Keratinocyte (primary cell): ENCODE measurements at regions not wholly inside any gene's neighbourhood (a gene's known extent, or its start where the extent isn't known, plus 50 kb on each side); places are given as distances from the start of the nearest gene placed in this dataset.

ENCODE experiments used
- CTCF ChIP-seq, 3 experiments: IDR thresholded peaks in 1 of 3; conservative IDR thresholded peaks in 1 of 3; optimal IDR thresholded peaks in 1 of 3; 2 replicates in 2 of 3; 3 replicates in 1 of 3; pipeline versions ENCODE3 to v1.5.1; 2011; ENCODE audit warnings: low read length in 3 of 3, mild to moderate bottlenecking in 3 of 3, moderate library complexity in 2 of 3, control low read depth in 1 of 3, inconsistent platforms in 1 of 3; ENCODE audit not compliant: insufficient read depth in 2 of 3; ENCODE audit errors: extremely low read depth in 1 of 3
- EZH2 ChIP-seq: IDR thresholded peaks from one replicate; pipeline ENCODE4 v1.6.1; 2012; ENCODE audit warnings: inconsistent platforms, mild to moderate bottlenecking, low read length, moderate library complexity

DNA sequence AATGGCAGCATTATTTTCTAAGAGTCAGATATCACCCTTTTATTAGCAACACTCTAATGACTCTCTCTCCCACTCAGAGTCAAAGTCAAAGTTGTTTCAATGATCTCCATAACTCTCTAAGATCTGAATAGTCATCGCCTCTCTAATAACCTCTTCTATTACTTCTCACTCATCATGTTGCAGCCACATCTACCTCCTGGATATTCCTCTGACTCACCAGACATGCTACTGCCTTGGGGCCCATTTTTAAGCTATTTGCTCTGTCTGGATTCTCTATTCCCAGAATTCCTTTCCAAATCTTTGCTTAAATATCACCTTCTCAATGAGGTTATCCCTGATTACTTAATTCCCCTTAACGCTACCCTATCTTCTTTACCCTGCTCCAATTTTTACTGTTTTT is 391.8 kb upstream of the MAGEB16 start:
- no peak for TF ChIP-seq CTCF (optimal IDR thresholded peaks at IDR 0.05 in 1 of 3, IDR thresholded peaks at IDR 0.05 in 1 of 3, conservative IDR thresholded peaks at IDR 0.05 in 1 of 3; ENCODE audit: extremely low read depth in 1 of 3, insufficient read depth in 2 of 3, low read length in 3 of 3)
- TF ChIP-seq EZH2: no peak
